Esophagus muscularis mucosa (tissue), 4 donors: ENCODE measurements at regions not wholly inside any gene's neighbourhood (a gene's known extent, or its start where the extent isn't known, plus 50 kb on each side); places are given as distances from the start of the nearest gene placed in this dataset.

Source experiments
- CTCF ChIP-seq, 3 experiments: fragments of 200-600 bp in 2 of 3; fragments of 450-650 bp in 1 of 3; sonication (generic) in 2 of 3; IDR thresholded peaks; one replicate each; pipeline ENCODE4 v1.5.1; 2017 to 2019; ENCODE audit warnings: antibody characterized with exemption in 3 of 3, mild to moderate bottlenecking in 2 of 3, moderate library complexity in 1 of 3
- EP300 ChIP-seq: sonication (generic); formaldehyde crosslinking; IDR thresholded peaks from one replicate; pipeline ENCODE4 v1.6.1; 2017; ENCODE audit warnings: antibody characterized with exemption
- POLR2A ChIP-seq: fragments of 450-650 bp; IDR thresholded peaks from one replicate; pipeline ENCODE4 v1.6.1; 2017; ENCODE audit warnings: antibody characterized with exemption, moderate library complexity, mild to moderate bottlenecking, low read depth

GRCh38 chr6:98717322-98717877 is 117.0 kb upstream of the POU3F2 start:
- TF ChIP-seq CTCF (IDR thresholded peaks at IDR 0.05) = no peak
- no peak for TF ChIP-seq POLR2A
- TF ChIP-seq EP300 = no peak
